ENCODE measurements at regions not wholly inside any gene's neighbourhood (a gene's known extent, or its start where the extent isn't known, plus 50 kb on each side); places are given as distances from the start of the nearest gene placed in this dataset.

- TF ChIP-seq, protein P1, sequence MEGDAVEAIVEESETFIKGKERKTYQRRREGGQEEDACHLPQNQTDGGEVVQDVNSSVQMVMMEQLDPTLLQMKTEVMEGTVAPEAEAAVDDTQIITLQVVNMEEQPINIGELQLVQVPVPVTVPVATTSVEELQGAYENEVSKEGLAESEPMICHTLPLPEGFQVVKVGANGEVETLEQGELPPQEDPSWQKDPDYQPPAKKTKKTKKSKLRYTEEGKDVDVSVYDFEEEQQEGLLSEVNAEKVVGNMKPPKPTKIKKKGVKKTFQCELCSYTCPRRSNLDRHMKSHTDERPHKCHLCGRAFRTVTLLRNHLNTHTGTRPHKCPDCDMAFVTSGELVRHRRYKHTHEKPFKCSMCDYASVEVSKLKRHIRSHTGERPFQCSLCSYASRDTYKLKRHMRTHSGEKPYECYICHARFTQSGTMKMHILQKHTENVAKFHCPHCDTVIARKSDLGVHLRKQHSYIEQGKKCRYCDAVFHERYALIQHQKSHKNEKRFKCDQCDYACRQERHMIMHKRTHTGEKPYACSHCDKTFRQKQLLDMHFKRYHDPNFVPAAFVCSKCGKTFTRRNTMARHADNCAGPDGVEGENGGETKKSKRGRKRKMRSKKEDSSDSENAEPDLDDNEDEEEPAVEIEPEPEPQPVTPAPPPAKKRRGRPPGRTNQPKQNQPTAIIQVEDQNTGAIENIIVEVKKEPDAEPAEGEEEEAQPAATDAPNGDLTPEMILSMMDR (IDR thresholded peaks at IDR 0.05; ENCODE audit: poor library complexity): no peak
- TF ChIP-seq EZH2 (IDR thresholded peaks at IDR 0.05; ENCODE audit: borderline replicate concordance): no peak
- no peak for TF ChIP-seq EZH2phosphoT487 (IDR thresholded peaks at IDR 0.05; ENCODE audit: low read depth, severe bottlenecking, unreplicated experiment)
These were observed 192.4 kb upstream of the NTM start for GRCh38 chr11:131178020-131178419.

Data from hepatocyte (in vitro differentiated cells).